ENCODE measurements at regions not wholly inside any gene's neighbourhood (a gene's known extent, or its start where the extent isn't known, plus 50 kb on each side); places are given as distances from the start of the nearest gene placed in this dataset.

GRCh38 chr5:158381614-158382160, 522.7 kb upstream of the CLINT1 start:
- Histone ChIP-seq H3K9me3 (ENCODE audit: low read depth, low read length) (no peaks in the 10 kb centered on the region), H3K9ac (ENCODE audit: insufficient read length) (no peak overlapping the region), H3K36me3 (ENCODE audit: insufficient read depth, low read length) (no peaks in the 10 kb centered on the region), H3K4me3 (no peak overlapping the region), H3K27ac (no peak overlapping the region)
- TF ChIP-seq POLR2AphosphoS5 (IDR thresholded peaks at IDR 0.05; ENCODE audit: borderline replicate concordance, low read depth, low read length): no peak
- TF ChIP-seq EZH2 (IDR thresholded peaks at IDR 0.05): no peak
- no peak for TF ChIP-seq FOXP2 (optimal IDR thresholded peaks at IDR 0.05; ENCODE audit: control extremely low read depth, extremely low read length, insufficient read depth)
- DNase-seq (ENCODE audit: low read depth, low spot score): no peak

- H3K36me3 ChIP-seq (ENCODE audit: insufficient read depth, low read length): no peaks in the 10 kb centered on the region
- no peak overlapping the region for H3K4me3 ChIP-seq
- DNase-seq (ENCODE audit: low read depth, low spot score): no peak
- no peaks in the 10 kb centered on the region for H3K9me3 ChIP-seq (ENCODE audit: low read depth, low read length)
- no peak overlapping the region for H3K27ac ChIP-seq
- TF ChIP-seq FOXP2 (optimal IDR thresholded peaks at IDR 0.05; ENCODE audit: control extremely low read depth, extremely low read length, insufficient read depth): no peak
- TF ChIP-seq POLR2AphosphoS5 (IDR thresholded peaks at IDR 0.05; ENCODE audit: borderline replicate concordance, low read depth, low read length): no peak
- no peak for TF ChIP-seq EZH2 (IDR thresholded peaks at IDR 0.05)
- no peak overlapping the region for H3K9ac ChIP-seq (ENCODE audit: insufficient read length)
These were observed 521.7 kb upstream of the CLINT1 start for GRCh38 chr5:158380661-158381060.

- TF ChIP-seq FOXP2 (optimal IDR thresholded peaks at IDR 0.05; ENCODE audit: control extremely low read depth, extremely low read length, insufficient read depth) (no peak), POLR2AphosphoS5 (IDR thresholded peaks at IDR 0.05; ENCODE audit: borderline replicate concordance, low read depth, low read length) (no peak), EZH2 (IDR thresholded peaks at IDR 0.05) (no peak)
- Histone ChIP-seq H3K4me3 (no peak overlapping the region), H3K9me3 (ENCODE audit: low read depth, low read length) (no peaks in the 10 kb centered on the region), H3K9ac (ENCODE audit: insufficient read length) (no peak overlapping the region), H3K27ac (no peak overlapping the region), H3K36me3 (ENCODE audit: insufficient read depth, low read length) (no peaks in the 10 kb centered on the region)
- no peak for DNase-seq (ENCODE audit: low read depth, low spot score)
These were observed 520.0 kb upstream of the CLINT1 start for GRCh38 chr5:158378931-158379330.

GRCh38 chr5:158376679-158377078, 517.7 kb upstream of the CLINT1 start:
- Histone ChIP-seq H3K9ac (ENCODE audit: insufficient read length) (no peak overlapping the region), H3K9me3 (ENCODE audit: low read depth, low read length) (no peaks in the 10 kb centered on the region), H3K4me3 (no peak overlapping the region), H3K27ac (no peak overlapping the region), H3K36me3 (ENCODE audit: insufficient read depth, low read length) (no peaks in the 10 kb centered on the region)
- DNase-seq (ENCODE audit: low read depth, low spot score): no peak
- TF ChIP-seq FOXP2 (optimal IDR thresholded peaks at IDR 0.05; ENCODE audit: control extremely low read depth, extremely low read length, insufficient read depth) (no peak), EZH2 (IDR thresholded peaks at IDR 0.05) (no peak), POLR2AphosphoS5 (IDR thresholded peaks at IDR 0.05; ENCODE audit: borderline replicate concordance, low read depth, low read length) (no peak)

- H3K36me3 ChIP-seq (ENCODE audit: insufficient read depth, low read length): no peaks in the 10 kb centered on the region
- TF ChIP-seq EZH2 (IDR thresholded peaks at IDR 0.05): no peak
- TF ChIP-seq POLR2AphosphoS5 (IDR thresholded peaks at IDR 0.05; ENCODE audit: borderline replicate concordance, low read depth, low read length): no peak
- no peak overlapping the region for H3K27ac ChIP-seq
- no peaks in the 10 kb centered on the region for H3K9me3 ChIP-seq (ENCODE audit: low read depth, low read length)
- DNase-seq (ENCODE audit: low read depth, low spot score): no peak
- H3K9ac ChIP-seq (ENCODE audit: insufficient read length): no peak overlapping the region
- H3K4me3 ChIP-seq: no peak overlapping the region
These were observed 516.6 kb upstream of the CLINT1 start for GRCh38 chr5:158375531-158375930.

GRCh38 chr5:158373608-158374395, 514.9 kb upstream of the CLINT1 start:
- Histone ChIP-seq H3K9me3 (ENCODE audit: low read depth, low read length) (no peaks in the 10 kb centered on the region), H3K36me3 (ENCODE audit: insufficient read depth, low read length) (no peaks in the 10 kb centered on the region), H3K27ac (no peak overlapping the region), H3K9ac (ENCODE audit: insufficient read length) (no peak overlapping the region), H3K4me3 (no peak overlapping the region)
- no peak for TF ChIP-seq EZH2 (IDR thresholded peaks at IDR 0.05)
- no peak for TF ChIP-seq POLR2AphosphoS5 (IDR thresholded peaks at IDR 0.05; ENCODE audit: borderline replicate concordance, low read depth, low read length)
- TF ChIP-seq FOXP2 (optimal IDR thresholded peaks at IDR 0.05; ENCODE audit: control extremely low read depth, extremely low read length, insufficient read depth): no peak
- no peak for DNase-seq (ENCODE audit: low read depth, low spot score)

GRCh38 chr5:158369241-158369640, 510.3 kb upstream of the CLINT1 start:
- H3K4me3 ChIP-seq: no peak overlapping the region
- H3K9ac ChIP-seq (ENCODE audit: insufficient read length): no peak overlapping the region
- H3K36me3 ChIP-seq (ENCODE audit: insufficient read depth, low read length): no peaks in the 10 kb centered on the region
- no peak for DNase-seq (ENCODE audit: low read depth, low spot score)
- no peak for TF ChIP-seq POLR2AphosphoS5 (IDR thresholded peaks at IDR 0.05; ENCODE audit: borderline replicate concordance, low read depth, low read length)
- no peak for TF ChIP-seq FOXP2 (optimal IDR thresholded peaks at IDR 0.05; ENCODE audit: control extremely low read depth, extremely low read length, insufficient read depth)
- no peak for TF ChIP-seq EZH2 (IDR thresholded peaks at IDR 0.05)
- no peaks in the 10 kb centered on the region for H3K9me3 ChIP-seq (ENCODE audit: low read depth, low read length)
- H3K27ac ChIP-seq: no peak overlapping the region

- no peaks in the 10 kb centered on the region for H3K36me3 ChIP-seq (ENCODE audit: insufficient read depth, low read length)
- no peak overlapping the region for H3K4me3 ChIP-seq
- no peak overlapping the region for H3K27ac ChIP-seq
- H3K9ac ChIP-seq (ENCODE audit: insufficient read length): no peak overlapping the region
- TF ChIP-seq POLR2AphosphoS5 (IDR thresholded peaks at IDR 0.05; ENCODE audit: borderline replicate concordance, low read depth, low read length): no peak
- no peak for TF ChIP-seq EZH2 (IDR thresholded peaks at IDR 0.05)
- no peak for TF ChIP-seq FOXP2 (optimal IDR thresholded peaks at IDR 0.05; ENCODE audit: control extremely low read depth, extremely low read length, insufficient read depth)
- H3K9me3 ChIP-seq (ENCODE audit: low read depth, low read length): no peaks in the 10 kb centered on the region
- no peak for DNase-seq (ENCODE audit: low read depth, low spot score)
These were observed 509.7 kb upstream of the CLINT1 start for GRCh38 chr5:158368686-158369085.

Measured in SK-N-MC (cell line).